Hippocampal formation (tissue), 2 donors: ENCODE measurements at regions not wholly inside any gene's neighbourhood (a gene's known extent, or its start where the extent isn't known, plus 50 kb on each side); places are given as distances from the start of the nearest gene placed in this dataset.

Experiments
- DNase-seq, 2 donors: peaks; one replicate each; lab custom pipeline; 2025; lab: John Stamatoyannopoulos, UW

- no peak for DNase-seq
Observed at GRCh38 chr2:7467782-7468447, 550.7 kb downstream of the RNF144A start.

- no peak for DNase-seq
Observed at GRCh38 chr2:7468448-7468828, 551.2 kb downstream of the RNF144A start.

GRCh38 chr2:7468955-7469354 lies 551.7 kb downstream of the RNF144A start:
- no peak for DNase-seq

- no peak for DNase-seq
Observed at GRCh38 chr2:7471185-7471584, 554.0 kb downstream of the RNF144A start.

DNA sequence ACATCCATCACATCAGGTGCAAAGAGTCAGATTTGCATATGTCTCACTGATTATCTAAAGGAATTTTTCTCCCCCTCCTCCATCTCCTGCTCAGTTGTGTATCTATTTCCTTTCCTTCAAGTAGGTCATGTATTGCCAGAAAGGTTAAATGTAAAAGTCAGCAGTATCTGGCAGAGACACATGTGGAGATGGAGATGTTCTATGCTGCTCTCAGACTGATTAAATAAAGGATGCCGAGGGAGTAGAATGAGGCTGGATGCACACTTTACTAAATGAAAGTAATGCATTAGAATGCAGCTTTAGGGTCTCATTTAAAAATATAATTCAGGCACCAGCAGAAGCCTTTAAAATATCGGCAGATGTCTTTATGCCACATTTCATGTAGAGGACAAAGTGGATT lies 555.3 kb downstream of the RNF144A start:
- no peak for DNase-seq

- DNase-seq, result no peak
Observed at GRCh38 chr2:7473135-7473771, 556.0 kb downstream of the RNF144A start.

DNA sequence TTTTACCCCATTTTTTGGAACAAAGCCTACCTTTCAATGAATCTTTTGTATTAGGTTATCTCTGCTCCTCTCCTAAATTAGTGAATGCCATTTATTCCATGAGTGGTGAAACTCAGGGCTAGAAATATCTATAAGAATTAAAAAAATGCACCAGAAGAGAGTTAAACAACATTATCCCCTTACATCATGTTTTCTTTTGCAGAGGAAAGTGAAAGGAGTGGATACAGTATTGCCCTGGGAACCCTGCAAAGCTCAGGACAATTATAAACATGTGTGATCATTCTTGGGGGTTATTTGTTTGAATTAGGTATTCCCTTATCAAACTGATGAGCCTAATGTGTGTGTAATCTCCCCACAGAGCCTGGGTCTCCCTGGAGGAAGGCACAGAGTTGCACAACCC lies 559.2 kb downstream of the RNF144A start:
- no peak for DNase-seq

DNA sequence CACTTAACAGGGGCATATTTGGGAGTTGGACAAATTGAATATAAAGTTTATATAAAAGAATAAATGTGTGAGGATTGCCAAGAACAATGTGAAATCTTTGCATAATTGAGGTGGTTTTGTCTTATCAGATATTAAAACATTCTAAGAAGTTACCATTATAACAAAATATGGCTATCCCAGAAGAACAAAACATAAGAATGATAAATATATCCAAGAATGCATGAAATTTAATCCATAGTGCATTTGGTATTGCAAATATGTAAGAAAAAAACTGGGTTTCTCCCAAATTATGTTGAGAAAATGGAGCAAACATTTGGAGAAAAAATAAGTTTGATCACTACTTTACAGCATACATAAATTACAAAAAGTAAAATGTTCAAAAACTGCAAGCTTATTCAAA lies 562.4 kb downstream of the RNF144A start:
- DNase-seq, result no peak

DNA sequence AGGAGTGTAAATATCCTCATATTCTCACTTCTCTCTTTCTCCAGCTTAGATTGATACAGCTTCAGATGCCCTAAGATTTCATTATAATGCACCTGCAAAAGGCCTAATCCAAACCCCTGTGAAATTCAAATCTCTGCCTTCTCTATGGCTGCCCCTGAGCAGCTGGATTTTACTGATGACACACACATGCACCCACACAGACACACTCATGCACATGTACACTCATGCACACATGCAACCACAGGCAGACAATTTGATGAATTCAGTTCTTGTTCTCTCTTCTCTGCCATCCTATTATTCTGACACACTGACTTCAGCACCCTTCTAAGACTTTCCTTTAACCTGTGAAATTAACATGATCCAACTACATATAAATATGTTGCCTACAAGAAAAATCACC lies 563.2 kb downstream of the RNF144A start:
- no peak for DNase-seq

GRCh38 chr2:7490672-7491071 lies 573.5 kb downstream of the RNF144A start:
- DNase-seq, result no peak

DNA sequence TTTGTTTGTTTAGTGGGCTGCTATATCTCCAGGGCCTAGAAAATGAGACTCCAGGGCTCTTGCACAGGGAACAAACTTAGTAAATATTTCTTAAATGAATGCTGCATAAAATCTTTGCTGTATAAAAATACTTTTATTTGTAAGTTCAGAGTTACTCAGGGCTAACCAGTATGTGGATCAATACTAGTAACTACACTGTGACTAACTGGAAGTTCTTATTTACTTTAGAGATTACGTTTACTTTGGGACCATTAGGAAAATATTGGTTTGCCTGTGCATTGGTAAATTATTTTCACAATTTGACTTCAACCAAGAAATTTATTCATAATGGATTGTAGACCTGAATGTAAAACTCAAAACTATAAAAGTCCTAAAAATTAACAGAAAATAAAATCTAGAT lies 575.5 kb downstream of the RNF144A start:
- no peak for DNase-seq

DNA sequence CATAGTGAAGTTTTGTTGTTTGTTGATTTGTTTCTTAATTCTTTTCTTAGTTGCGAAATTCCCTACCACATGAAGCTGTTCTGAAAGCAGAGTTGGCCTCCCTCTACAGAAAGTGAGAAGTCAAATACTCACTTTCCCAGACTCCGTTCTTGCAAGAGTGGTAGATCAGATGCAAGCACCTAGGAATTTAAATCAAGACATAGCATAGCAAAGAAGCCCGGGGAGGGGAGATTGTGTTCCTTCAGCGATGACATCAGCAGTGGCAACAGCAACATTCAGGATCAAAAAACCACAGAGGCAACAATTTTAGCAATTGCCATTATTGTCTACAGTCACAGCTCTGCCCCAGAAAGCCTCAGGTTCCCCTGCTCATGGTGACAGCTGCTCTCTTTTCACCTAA lies 580.0 kb downstream of the RNF144A start:
- DNase-seq, result no peak

DNA sequence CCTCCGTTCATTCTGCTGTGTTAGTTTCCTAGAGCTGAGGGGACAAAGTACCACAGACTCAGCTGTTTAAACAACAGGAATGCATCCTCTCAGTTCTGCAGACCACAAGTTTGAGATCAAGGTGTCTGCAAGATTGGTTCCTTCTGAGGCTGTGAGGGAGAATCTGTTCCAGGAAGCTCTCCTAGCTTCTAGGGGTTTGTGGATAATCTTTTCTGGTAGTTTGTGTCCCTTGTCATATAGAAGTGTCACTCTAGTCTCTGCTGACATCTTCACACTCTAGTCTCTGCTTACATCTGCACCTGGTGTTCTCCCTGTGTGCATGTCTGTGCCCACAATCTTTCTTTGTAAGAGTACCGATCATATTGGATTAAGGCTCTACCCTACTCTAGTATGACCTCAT lies 581.8 kb downstream of the RNF144A start:
- no peak for DNase-seq

GRCh38 chr2:7502336-7502735 lies 585.1 kb downstream of the RNF144A start:
- DNase-seq, result no peak

- no peak for DNase-seq
Observed at GRCh38 chr2:7508296-7508943, 591.2 kb downstream of the RNF144A start.

DNA sequence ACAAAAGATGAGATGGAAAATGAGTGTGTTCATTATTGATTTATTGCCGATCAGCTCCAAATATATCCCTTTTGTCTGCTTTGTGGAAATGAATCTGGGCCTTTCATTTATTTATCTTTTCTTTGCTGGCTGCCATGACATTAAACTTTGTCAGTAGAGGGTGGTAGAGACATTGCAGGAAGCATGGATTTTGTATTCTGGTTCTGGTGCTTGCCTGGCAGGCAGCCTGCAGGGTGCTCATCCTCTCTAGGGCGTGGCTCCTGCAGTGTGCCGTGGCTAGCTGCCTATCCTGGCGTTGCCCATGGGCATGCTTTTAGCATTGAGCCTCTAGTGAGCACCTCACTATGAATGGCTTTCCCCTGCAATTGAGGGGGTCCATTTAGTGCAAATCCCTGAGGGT lies 593.1 kb downstream of the RNF144A start:
- no peak for DNase-seq

DNA sequence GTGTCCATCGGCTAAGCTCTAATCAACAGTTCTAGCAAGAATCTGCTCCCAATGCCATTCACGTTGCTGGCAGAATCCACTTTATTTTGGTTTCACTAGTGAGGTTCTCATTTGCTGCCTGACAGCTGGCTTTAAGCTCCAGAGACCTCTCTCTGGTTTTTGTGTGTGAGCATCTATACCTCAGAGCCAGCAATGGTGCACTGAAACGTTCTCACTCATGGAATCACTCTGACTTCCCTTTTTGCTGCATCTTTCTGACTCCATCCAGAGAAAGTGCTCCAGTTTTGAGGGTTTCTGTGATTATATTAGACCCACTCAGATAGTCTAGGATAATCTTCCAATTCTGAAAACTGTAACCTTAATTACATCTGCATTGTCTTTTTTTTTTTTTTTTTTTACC lies 596.6 kb downstream of the RNF144A start:
- DNase-seq, result no peak

DNA sequence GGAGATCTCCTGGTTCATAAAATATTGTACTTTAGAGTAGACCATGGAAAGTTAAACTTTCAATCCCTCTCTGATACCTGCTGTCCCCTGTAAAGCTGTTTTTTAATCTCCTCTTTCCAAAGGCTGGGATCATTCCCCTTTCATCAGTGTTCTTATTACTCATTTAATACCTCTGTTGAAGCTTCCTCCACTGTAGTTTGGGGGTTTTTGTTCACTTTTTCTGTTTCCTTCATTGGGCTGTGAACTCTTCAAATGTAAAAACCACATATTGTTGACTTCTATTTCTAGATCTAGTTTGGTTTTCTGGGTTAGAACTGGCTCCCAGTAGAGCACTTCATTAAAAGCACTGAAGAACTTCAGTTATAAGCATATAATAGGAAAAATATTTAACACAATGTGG lies 598.1 kb downstream of the RNF144A start:
- no peak for DNase-seq

DNA sequence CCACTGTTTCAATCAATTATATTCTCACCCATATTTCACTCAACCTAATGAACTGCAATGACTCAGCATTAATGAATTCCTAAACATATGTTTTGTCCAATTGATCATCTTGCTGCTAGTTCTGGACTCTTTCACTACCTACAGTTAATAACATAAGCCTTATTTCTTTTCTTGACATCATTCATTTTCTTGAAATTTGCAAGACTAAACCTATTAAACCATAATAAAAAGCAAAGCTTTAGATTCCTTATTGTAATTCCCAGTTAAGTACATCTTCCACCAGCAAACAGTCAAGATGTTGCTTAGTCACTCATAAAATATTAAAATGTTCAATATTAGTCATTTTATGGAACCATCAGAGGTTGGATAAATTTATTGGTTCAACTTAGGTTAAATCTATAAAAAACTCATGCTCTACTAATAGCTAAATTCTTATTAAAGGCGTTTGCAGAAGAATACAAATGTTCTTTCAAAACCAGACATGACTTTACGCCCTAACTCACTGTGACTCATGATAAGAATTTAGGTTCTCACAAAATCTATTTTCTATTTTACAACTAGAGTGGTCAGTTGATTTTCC lies 599.4 kb downstream of the RNF144A start:
- DNase-seq, result no peak

DNA sequence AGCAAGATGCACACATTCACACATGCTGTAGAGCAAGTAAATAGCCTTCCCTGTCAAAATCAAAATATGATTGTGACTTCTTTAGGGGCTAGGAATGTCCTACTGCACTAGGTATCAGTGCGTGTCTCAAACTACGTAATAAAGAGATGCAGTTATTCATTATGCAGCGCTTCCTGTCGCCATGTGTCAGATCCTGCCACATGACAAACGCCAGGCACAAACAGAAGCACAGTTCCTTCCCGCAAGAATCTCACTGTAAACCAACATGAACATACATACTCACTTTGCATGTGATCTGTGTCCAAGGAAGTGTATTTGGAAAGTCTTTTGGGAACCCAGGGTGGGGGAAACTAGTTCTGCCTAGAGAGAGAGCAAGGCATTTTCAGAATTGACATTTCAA lies 599.9 kb downstream of the RNF144A start:
- no peak for DNase-seq

DNA sequence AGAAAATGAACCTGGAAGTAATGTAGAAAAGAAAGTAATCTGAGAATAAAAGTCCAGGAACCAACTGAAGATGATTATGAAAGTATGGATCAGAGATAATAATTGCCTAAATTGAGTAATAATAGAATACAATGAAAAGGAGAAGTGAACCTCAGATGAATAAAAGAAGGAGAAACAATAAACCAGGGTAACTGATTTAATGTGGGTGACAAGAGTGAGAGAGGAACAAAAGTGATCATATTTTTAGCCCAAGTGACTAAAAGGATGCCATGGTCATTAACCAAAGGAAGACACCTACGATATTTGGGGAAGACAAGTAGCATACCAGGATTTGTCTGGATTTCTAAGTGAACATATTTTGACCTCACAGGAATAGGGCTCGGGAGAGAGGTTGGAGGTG lies 600.6 kb downstream of the RNF144A start:
- DNase-seq, result no peak

- no peak for DNase-seq
Observed at GRCh38 chr2:7523481-7524120, 606.4 kb downstream of the RNF144A start.

- DNase-seq, result no peak
Observed at GRCh38 chr2:7524195-7524594, 607.0 kb downstream of the RNF144A start.
